A549 (cell line): ENCODE measurements at regions not wholly inside any gene's neighbourhood (a gene's known extent, or its start where the extent isn't known, plus 50 kb on each side); places are given as distances from the start of the nearest gene placed in this dataset.

Experiments
- CTCF ChIP-seq: fragments of >200 bp; sonication (Bioruptor Twin); formaldehyde crosslinking; IDR thresholded peaks from 3 replicates; pipeline ENCODE4 v1.5.1; 2016
- EP300 ChIP-seq, 2 experiments: fragments of >200 bp; sonication (Bioruptor Twin); formaldehyde crosslinking; IDR thresholded peaks; 2 replicates in 1 of 2; 3 replicates in 1 of 2; pipeline ENCODE4 v1.6.1; 2016 to 2017
- FOSL2 ChIP-seq, 2 experiments: fragments of 450-650 bp in 1 of 2; fragments of >200 bp in 1 of 2; sonication (Bioruptor Twin) in 1 of 2; formaldehyde crosslinking; IDR thresholded peaks; 2 replicates each; pipeline versions ENCODE4 v1.5.0 to v1.6.1; 2016 to 2020; ENCODE audit warnings: mild to moderate bottlenecking in 1 of 2, moderate library complexity in 1 of 2
- KDM1A ChIP-seq: fragments of 200-600 bp; sonication (generic); IDR thresholded peaks from 2 replicates; pipeline ENCODE4 v1.6.1; 2016; ENCODE audit warnings: low read depth, mild to moderate bottlenecking
- MAX ChIP-seq: IDR thresholded peaks from 2 replicates; pipeline ENCODE4 v1.6.1; 2012
- POLR2A ChIP-seq: IDR thresholded peaks from 2 replicates; pipeline ENCODE4 v1.6.1; 2012; ENCODE audit warnings: mild to moderate bottlenecking, low read length
- REST ChIP-seq: fragments of 200-600 bp; sonication (generic); IDR thresholded peaks from 2 replicates; pipeline ENCODE4 v1.6.1; 2016; ENCODE audit warnings: antibody characterized with exemption, mild to moderate bottlenecking, moderate library complexity
- RFX5 ChIP-seq: fragments of 450-650 bp; IDR thresholded peaks from 2 replicates; pipeline ENCODE4 v1.7.1; 2014; ENCODE audit warnings: antibody characterized with exemption, mild to moderate bottlenecking, moderate library complexity
- RNF2 ChIP-seq: fragments of 200-600 bp; sonication (generic); IDR thresholded peaks from 2 replicates; pipeline ENCODE4 v1.6.1; 2016; ENCODE audit warnings: low read depth, mild to moderate bottlenecking, antibody characterized with exemption, moderate library complexity, borderline replicate concordance

GRCh38 chr14:101253948-101254347, 307.3 kb upstream of the DIO3 start:
- TF ChIP-seq RFX5 (no peak), CTCF (no peak), MAX (no peak), KDM1A (no peak), EP300 (IDR thresholded peaks at IDR 0.05) (no peak), RNF2 (no peak), FOSL2 (IDR thresholded peaks at IDR 0.05) (no peak), FOSL2 (CRISPR knock-in tag; IDR thresholded peaks at IDR 0.05) (no peak), POLR2A (no peak), REST (no peak)
